Ectodermal cell (in vitro differentiated cells): ENCODE measurements at regions not wholly inside any gene's neighbourhood (a gene's known extent, or its start where the extent isn't known, plus 50 kb on each side); places are given as distances from the start of the nearest gene placed in this dataset.

Experiments used
- H3K27ac ChIP-seq: 2 replicates; pipeline ENCODE4 v1.7.0; 2013; ENCODE audit warnings: mild to moderate bottlenecking, low read depth, low read length; ENCODE audit not compliant: insufficient read depth, poor library complexity, severe bottlenecking
- H3K27me3 ChIP-seq: 2 replicates; pipeline ENCODE4 v1.7.0; 2013; ENCODE audit warnings: mild to moderate bottlenecking, low read length; ENCODE audit not compliant: insufficient read depth, control insufficient read depth, poor library complexity, severe bottlenecking
- H3K36me3 ChIP-seq: one replicate; pipeline ENCODE4 v1.7.0; 2013; ENCODE audit warnings: low read length; ENCODE audit not compliant: control insufficient read depth, insufficient read depth
- H3K4me1 ChIP-seq: one replicate; pipeline ENCODE4 v1.7.0; 2013; ENCODE audit warnings: low read length; ENCODE audit not compliant: control insufficient read depth, insufficient read depth
- H3K4me3 ChIP-seq: 2 replicates; pipeline ENCODE4 v1.7.0; 2013; ENCODE audit warnings: low read depth, low read length, control low read depth; ENCODE audit not compliant: insufficient read depth
- H3K9me3 ChIP-seq: 2 replicates; pipeline ENCODE4 v1.7.0; 2013; ENCODE audit warnings: mild to moderate bottlenecking, low read length, moderate library complexity; ENCODE audit not compliant: control insufficient read depth
- WGBS, 2 experiments: methylation state at CpG; one replicate each; pipeline ENCODE4 v1.1.7; 2013; ENCODE audit warnings: missing lambda C conversion rate in 2 of 2; 5-methylcytosine and 5-hydroxymethylcytosine counted together

DNA sequence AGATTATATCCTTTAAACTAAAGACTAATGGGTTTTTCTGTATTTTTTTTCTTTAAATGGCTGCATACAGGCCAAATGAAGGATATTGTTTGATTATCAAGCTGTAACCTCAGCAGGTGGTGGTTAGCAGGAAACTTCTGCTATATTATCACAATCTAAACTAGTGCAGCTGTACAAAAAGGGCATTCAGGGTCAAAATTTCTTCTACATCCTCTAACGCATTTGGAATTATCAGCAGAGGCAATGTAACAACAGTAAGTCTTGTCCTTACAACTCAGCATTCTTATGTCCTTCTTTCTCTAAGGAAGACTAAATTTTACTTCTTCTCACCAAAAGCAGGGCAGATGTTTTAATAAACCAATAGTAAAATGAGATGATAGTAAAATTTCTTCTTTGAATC, 135.8 kb upstream of the FN1 start:
- H3K9me3 ChIP-seq = no peaks in the 10 kb centered on the region
- 88 to 95% methylated on average over 1 of the region's 1 CpG for WGBS, 2 experiments
- no peaks in the 10 kb centered on the region for H3K27me3 ChIP-seq
- H3K4me3 ChIP-seq = no peak overlapping the region
- no peaks in the 10 kb centered on the region for H3K4me1 ChIP-seq
- H3K36me3 ChIP-seq = no peaks in the 10 kb centered on the region
- no peak overlapping the region for H3K27ac ChIP-seq

GRCh38 chr2:215567504-215567903, 131.6 kb upstream of the FN1 start:
- H3K4me3 ChIP-seq = no peak overlapping the region
- no peaks in the 10 kb centered on the region for H3K9me3 ChIP-seq
- no peaks in the 10 kb centered on the region for H3K36me3 ChIP-seq
- H3K27ac ChIP-seq = no peak overlapping the region
- no peaks in the 10 kb centered on the region for H3K4me1 ChIP-seq
- no peaks in the 10 kb centered on the region for H3K27me3 ChIP-seq
- 99 to 100% methylated on average over 1 to 5 of the region's 5 CpGs for WGBS, 2 experiments

- no peak overlapping the region for H3K4me3 ChIP-seq
- H3K36me3 ChIP-seq = no peaks in the 10 kb centered on the region
- H3K27me3 ChIP-seq = no peaks in the 10 kb centered on the region
- WGBS, 2 experiments = 92 to 95% methylated on average over 2 of the region's 2 CpGs
- no peaks in the 10 kb centered on the region for H3K4me1 ChIP-seq
- no peaks in the 10 kb centered on the region for H3K9me3 ChIP-seq
- H3K27ac ChIP-seq = no peak overlapping the region
Observed at GRCh38 chr2:215565897-215566296, 130.0 kb upstream of the FN1 start.

DNA sequence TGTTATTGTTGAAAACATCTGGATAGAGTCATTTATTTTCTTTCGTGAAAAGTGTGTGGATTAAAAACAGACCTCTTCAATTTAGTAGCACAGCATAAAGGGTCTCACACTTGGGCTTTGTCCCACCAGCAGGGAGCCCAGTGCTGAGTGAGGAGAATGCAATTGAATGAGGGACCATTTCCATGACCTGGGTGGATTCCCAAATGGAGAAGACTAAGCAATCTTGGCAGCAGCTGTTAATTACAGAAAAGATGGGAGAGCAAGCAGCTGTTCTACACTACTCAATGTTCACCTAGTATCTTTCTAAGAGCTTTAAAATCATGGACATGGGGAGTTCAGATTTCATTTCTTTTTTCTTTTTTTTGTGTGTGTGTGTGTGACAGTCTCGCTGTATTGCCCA, 121.8 kb upstream of the FN1 start:
- Histone ChIP-seq H3K9me3 (no peaks in the 10 kb centered on the region), H3K36me3 (no peaks in the 10 kb centered on the region), H3K27ac (no peak overlapping the region), H3K4me1 (no peaks in the 10 kb centered on the region), H3K4me3 (no peak overlapping the region), H3K27me3 (no peaks in the 10 kb centered on the region)
- 95% methylated on average over 2 of the region's 2 CpGs for WGBS, 2 experiments

DNA sequence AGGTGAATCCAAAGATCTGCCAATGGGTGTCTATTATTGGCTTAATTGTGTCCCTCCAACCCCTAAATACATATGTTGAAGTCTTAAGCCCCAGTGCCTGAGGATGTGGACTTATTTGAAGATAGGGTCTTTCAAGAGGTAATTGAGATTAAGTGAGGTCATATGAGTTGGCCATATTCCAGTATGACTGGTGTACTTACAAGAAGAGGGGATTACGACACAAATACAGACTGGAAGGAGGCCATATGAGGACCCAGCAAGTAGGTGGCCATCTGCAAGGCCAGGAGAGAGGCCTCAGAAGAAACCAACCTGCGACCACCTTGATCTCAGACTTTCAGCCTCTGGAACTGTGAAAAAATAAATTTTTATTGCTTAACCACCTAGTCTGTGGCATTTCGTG, 121.1 kb upstream of the FN1 start:
- Histone ChIP-seq H3K4me1 (no peaks in the 10 kb centered on the region), H3K4me3 (no peak overlapping the region), H3K36me3 (no peaks in the 10 kb centered on the region), H3K9me3 (no peaks in the 10 kb centered on the region), H3K27me3 (no peaks in the 10 kb centered on the region), H3K27ac (no peak overlapping the region)
- WGBS, 2 experiments = 94% methylated on average over 3 of the region's 3 CpGs

- Histone ChIP-seq H3K36me3 (no peaks in the 10 kb centered on the region), H3K9me3 (no peaks in the 10 kb centered on the region), H3K27me3 (no peaks in the 10 kb centered on the region), H3K4me3 (no peak overlapping the region), H3K27ac (no peak overlapping the region), H3K4me1 (no peaks in the 10 kb centered on the region)
- WGBS, 2 experiments = 71 to 72% methylated on average over 5 of the region's 5 CpGs
Observed at GRCh38 chr2:215554689-215555498, 119.0 kb upstream of the FN1 start.

DNA sequence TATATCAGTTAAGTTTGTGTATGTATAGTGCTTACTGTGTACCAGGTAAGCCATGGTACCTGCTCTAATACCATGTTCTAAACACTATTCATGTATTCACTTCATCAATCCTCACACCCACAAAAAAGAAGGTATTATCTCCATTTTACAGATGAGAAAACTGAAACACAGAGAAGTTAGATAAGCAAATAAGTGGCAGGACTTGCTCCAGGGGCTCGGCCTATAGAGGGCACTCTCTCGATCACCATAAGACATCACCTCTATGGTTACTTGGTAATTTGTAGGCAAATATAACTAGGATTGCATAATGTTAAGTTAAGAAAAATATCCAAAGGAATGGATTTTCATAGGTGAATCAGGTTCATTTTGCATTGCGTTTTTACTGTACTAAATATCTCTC, 118.1 kb upstream of the FN1 start:
- no peaks in the 10 kb centered on the region for H3K27me3 ChIP-seq
- H3K4me1 ChIP-seq = no peaks in the 10 kb centered on the region
- H3K36me3 ChIP-seq = no peaks in the 10 kb centered on the region
- no peak overlapping the region for H3K27ac ChIP-seq
- no peaks in the 10 kb centered on the region for H3K9me3 ChIP-seq
- WGBS, 2 experiments = 85 to 88% methylated on average over 2 to 3 of the region's 3 CpGs
- no peak overlapping the region for H3K4me3 ChIP-seq

DNA sequence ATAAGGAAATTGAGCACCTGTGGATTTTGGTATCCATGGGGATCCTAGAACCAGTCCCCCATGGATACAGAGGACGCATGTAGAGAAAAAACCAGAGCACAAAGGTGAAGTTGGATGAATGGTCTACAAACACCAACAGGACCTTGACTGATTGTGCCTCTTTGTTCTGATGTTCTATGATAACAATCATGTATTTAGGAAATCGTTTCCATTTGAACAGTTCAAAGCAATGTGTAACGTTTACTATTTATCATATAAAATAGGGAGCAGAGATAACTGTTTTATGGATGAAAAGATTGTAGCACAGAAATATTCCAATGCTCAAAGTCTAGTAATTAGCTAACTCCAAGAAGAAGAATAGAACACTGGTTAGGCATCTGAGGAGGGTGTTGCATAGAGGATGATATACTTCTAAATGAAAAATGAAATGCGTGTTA, 116.3 kb upstream of the FN1 start:
- no peaks in the 10 kb centered on the region for H3K27me3 ChIP-seq
- WGBS, 2 experiments = 91 to 95% methylated on average over 2 to 4 of the region's 4 CpGs
- H3K4me1 ChIP-seq = no peaks in the 10 kb centered on the region
- H3K4me3 ChIP-seq = no peak overlapping the region
- no peak overlapping the region for H3K27ac ChIP-seq
- no peaks in the 10 kb centered on the region for H3K36me3 ChIP-seq
- H3K9me3 ChIP-seq = no peaks in the 10 kb centered on the region

GRCh38 chr2:215550331-215550730, 114.5 kb upstream of the FN1 start:
- Histone ChIP-seq H3K27ac (no peak overlapping the region), H3K27me3 (no peaks in the 10 kb centered on the region), H3K36me3 (no peaks in the 10 kb centered on the region), H3K4me3 (no peak overlapping the region), H3K4me1 (no peaks in the 10 kb centered on the region), H3K9me3 (no peaks in the 10 kb centered on the region)
- 93 to 95% methylated on average over 2 of the region's 2 CpGs for WGBS, 2 experiments

GRCh38 chr2:215548714-215549113, 112.8 kb upstream of the FN1 start:
- Histone ChIP-seq H3K4me1 (no peaks in the 10 kb centered on the region), H3K27me3 (no peaks in the 10 kb centered on the region), H3K4me3 (no peak overlapping the region), H3K36me3 (no peaks in the 10 kb centered on the region), H3K27ac (no peak overlapping the region), H3K9me3 (no peaks in the 10 kb centered on the region)
- WGBS, 2 experiments = 88 to 92% methylated on average over 2 of the region's 2 CpGs

DNA sequence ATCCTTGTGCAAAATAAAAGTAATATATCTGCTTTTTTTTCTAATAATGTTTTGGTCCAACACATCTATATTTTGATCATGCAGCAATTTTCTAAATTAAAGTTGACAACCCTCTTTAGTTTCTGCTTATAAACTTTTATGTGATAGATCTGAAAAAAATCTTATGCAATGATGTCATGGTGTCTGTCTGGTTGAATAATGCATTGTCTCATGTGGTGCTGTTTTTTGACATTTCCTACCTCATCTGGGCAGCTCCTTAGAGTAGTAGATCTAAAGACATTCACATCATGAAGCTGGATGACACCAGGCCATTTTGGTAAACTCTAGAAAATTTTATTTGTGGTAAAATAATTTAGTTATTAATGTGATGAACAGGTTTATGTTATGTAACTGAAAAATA, 106.8 kb upstream of the FN1 start:
- H3K27ac ChIP-seq = no peak overlapping the region
- no peaks in the 10 kb centered on the region for H3K27me3 ChIP-seq
- no peak overlapping the region for H3K4me3 ChIP-seq
- no peaks in the 10 kb centered on the region for H3K4me1 ChIP-seq
- no peaks in the 10 kb centered on the region for H3K36me3 ChIP-seq
- H3K9me3 ChIP-seq = no peaks in the 10 kb centered on the region
